ENCODE measurements at regions not wholly inside any gene's neighbourhood (a gene's known extent, or its start where the extent isn't known, plus 50 kb on each side); places are given as distances from the start of the nearest gene placed in this dataset.

- TF ChIP-seq CTCF (IDR thresholded peaks at IDR 0.05; ENCODE audit: low read depth, low read length, poor library complexity, severe bottlenecking) = no peak
- no peak for TF ChIP-seq EZH2phosphoT487 (IDR thresholded peaks at IDR 0.05; ENCODE audit: borderline replicate concordance, low read length)
Measured at GRCh38 chr13:111398196-111398595, 77.8 kb downstream of the TEX29 start.

All from DOHH2 (cell line).